BLaER1 treated with 17β-estradiol and CSF1 and Interleukin-3, amounts not matched to agents 10 nM and 100 nM (cell line): ENCODE measurements at regions not wholly inside any gene's neighbourhood (a gene's known extent, or its start where the extent isn't known, plus 50 kb on each side); places are given as distances from the start of the nearest gene placed in this dataset.
"Not testable (repeated sequence)": the region's sequence is repeated elsewhere in the genome, so short reads cannot be mapped to it uniquely, and the experiment has no call there.

ENCODE experiments used
- H3K27ac ChIP-seq, 11 experiments: shearing (Covaris generic); formaldehyde crosslinking; 2 replicates each; pipeline ENCODE4 v1.8.1; 2022
- H3K27me3 ChIP-seq, 11 experiments: shearing (Covaris generic); formaldehyde crosslinking; 2 replicates each; pipeline ENCODE4 v1.8.1; 2022
- H3K36me3 ChIP-seq, 11 experiments: shearing (Covaris generic); formaldehyde crosslinking; 2 replicates each; pipeline ENCODE4 v1.8.1; 2022
- H3K4me1 ChIP-seq, 10 experiments: shearing (Covaris generic); formaldehyde crosslinking; 2 replicates each; pipeline ENCODE4 v1.8.1; 2022
- H3K4me2 ChIP-seq, 11 experiments: shearing (Covaris generic); formaldehyde crosslinking; 2 replicates each; pipeline ENCODE4 v1.8.1; 2022
- H3K4me3 ChIP-seq, 10 experiments: shearing (Covaris generic); formaldehyde crosslinking; 2 replicates each; pipeline ENCODE4 v1.8.1; 2022
- H3K9ac ChIP-seq, 11 experiments: shearing (Covaris generic); formaldehyde crosslinking; 2 replicates each; pipeline ENCODE4 v1.8.1; 2022
- H3K9me3 ChIP-seq, 11 experiments: shearing (Covaris generic); formaldehyde crosslinking; replicated peaks in 1 of 11; 2 replicates each; pipeline ENCODE4 v1.8.1; 2022
- H4K20me1 ChIP-seq, 11 experiments: shearing (Covaris generic); formaldehyde crosslinking; 2 replicates each; pipeline ENCODE4 v1.8.1; 2022
- Cebpa-rat ChIP-seq, 11 experiments: shearing (Covaris generic); IDR thresholded peaks; 2 replicates each; pipeline ENCODE4 v1.8.1; 2022

DNA sequence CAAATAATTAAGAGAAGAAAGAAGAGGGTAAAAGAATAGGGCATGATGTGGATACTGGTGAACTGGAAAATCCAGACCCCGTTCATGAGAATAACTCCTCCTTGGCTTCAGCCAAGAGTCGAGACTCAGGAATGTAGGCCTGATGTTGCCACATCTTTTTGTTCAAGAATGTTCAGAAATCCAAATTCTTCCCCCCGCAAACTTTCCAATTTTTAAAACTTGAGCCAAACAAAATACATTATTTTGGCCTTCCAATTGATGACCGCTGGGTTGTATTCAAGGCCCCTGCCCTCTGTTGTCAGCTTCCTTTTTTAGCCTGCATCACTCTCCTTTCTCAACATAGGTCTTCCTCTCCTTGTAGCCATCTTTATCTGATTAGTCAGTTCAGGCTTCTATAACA is 106.1 kb downstream of the TNFAIP3 start:
- H3K27me3 ChIP-seq = no peaks in the 10 kb centered on the region
- TF ChIP-seq Cebpa-rat (IDR thresholded peaks at IDR 0.05) = no peak
- H3K9me3 ChIP-seq = peaks cover 0 to 7% (median 0%) of the 10 kb centered on the region in 11 experiments; a peak in 5 of 22 replicates
- H3K9ac ChIP-seq = no peak overlapping the region
- peaks cover 32 to 51% (median 42%) of the 10 kb centered on the region in 10 experiments for H3K4me1 ChIP-seq
- no peak overlapping the region for H3K4me2 ChIP-seq
- no peaks in the 10 kb centered on the region for H4K20me1 ChIP-seq
- no peak overlapping the region for H3K27ac ChIP-seq
- H3K36me3 ChIP-seq = no peaks in the 10 kb centered on the region
- H3K4me3 ChIP-seq = no peak overlapping the region

DNA sequence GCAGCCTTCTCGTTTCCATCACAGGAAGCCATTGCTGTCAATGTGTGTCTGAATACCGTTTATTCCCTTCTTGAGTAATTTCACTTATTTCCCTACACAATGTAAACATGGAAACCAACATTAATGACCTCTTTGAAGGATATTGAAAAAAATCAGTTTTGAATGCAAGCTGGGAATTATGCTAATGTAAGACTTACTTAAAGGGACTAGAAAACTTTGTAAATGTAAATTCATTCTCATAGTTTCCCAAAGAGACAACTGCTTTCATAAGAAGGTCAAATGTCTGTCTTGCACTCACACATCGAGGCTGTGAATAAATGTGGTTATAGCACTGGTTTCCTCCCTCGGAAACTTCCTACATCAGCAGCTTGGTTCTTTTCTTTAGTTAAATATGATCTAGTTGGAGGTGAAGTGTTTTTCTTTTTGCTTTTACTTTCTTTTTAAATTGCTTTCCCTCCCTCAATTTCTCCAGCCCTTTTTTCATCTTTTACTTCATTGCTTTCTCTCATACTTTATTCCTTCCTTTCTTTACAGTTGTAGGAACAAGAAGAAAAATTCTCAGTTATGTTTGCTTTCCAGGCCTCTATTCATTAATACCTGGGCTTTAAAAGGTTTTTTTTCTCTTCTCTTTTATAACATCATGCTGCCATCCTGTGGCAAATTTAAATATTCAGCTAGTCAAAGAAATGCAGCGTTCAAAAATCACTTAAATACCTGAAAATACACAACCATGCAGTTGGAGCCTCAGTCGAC is 108.3 kb downstream of the TNFAIP3 start:
- Histone ChIP-seq H3K9ac (peak overlapping the region in 3 of 11 experiments; percentile 14 to 45 (median 17); a peak in 3 of 22 replicates), H3K4me1 (peaks cover 18 to 30% (median 23%) of the 10 kb centered on the region in 10 experiments), H3K27me3 (no peaks in the 10 kb centered on the region), H3K4me3 (no peak overlapping the region), H3K27ac (peak overlapping the region in 7 of 11 experiments; percentile 6 to 54 (median 35); a peak in 12 of 22 replicates), H4K20me1 (no peaks in the 10 kb centered on the region), H3K9me3 (no peaks in the 10 kb centered on the region), H3K4me2 (peak overlapping the region; percentile 36 to 75 (median 55)), H3K36me3 (no peaks in the 10 kb centered on the region)
- TF ChIP-seq Cebpa-rat (IDR thresholded peaks at IDR 0.05) = no peak

DNA sequence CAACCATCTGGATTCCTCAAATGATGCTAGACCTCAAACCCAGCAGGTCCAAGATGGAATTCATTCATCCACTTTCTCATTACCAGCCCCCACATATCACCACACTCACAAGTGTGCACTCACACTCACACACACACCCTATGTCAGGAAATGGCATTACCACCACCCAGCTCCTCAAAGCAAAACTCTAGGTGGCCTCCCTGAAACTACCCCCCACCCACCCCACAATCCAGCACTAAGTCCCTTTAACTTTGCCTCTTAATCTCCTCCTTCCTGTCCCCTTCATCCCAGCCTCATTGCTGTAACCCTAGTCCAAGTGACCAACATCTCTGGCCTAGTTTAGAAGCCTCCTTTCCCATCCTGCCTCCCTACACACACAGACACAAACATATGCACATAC is 109.4 kb downstream of the TNFAIP3 start:
- Histone ChIP-seq H3K27me3 (no peaks in the 10 kb centered on the region), H3K9ac (no peak overlapping the region), H3K4me1 (peaks cover 14 to 25% (median 19%) of the 10 kb centered on the region in 10 experiments), H3K4me2 (peak overlapping the region in 2 of 11 experiments; percentile 49 to 57; a peak in 3 of 22 replicates), H3K9me3 (no peaks in the 10 kb centered on the region), H3K36me3 (no peaks in the 10 kb centered on the region), H3K27ac (no peak overlapping the region), H4K20me1 (no peaks in the 10 kb centered on the region), H3K4me3 (no peak overlapping the region)
- no peak for TF ChIP-seq Cebpa-rat (IDR thresholded peaks at IDR 0.05)

DNA sequence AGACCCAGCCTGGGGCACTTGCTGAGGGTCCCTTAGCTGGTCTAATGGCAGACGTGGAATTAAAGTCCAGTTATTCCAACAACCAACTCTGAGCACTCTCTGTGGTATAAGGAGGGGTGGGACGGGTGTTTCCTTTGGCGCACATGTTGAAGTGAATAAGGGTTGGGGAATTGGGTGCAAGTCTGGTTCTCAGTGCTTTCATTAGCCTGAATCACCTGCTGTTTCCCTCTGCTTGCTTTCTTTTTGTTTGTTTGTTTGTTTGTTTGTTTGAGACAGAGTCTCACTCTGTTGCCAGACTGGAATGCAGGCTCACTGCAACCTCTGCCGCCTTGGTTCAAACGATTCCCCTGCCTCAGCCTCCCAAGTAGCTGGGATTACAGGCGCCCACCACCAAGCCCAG is 110.1 kb downstream of the TNFAIP3 start:
- Histone ChIP-seq H3K27ac (no peak overlapping the region), H3K27me3 (no peaks in the 10 kb centered on the region), H3K36me3 (no peaks in the 10 kb centered on the region), H3K4me3 (no peak overlapping the region), H3K4me1 (peaks cover 14 to 25% (median 19%) of the 10 kb centered on the region in 10 experiments), H3K9ac (no peak overlapping the region), H3K9me3 (no peaks in the 10 kb centered on the region), H3K4me2 (no peak overlapping the region), H4K20me1 (no peaks in the 10 kb centered on the region)
- no peak for TF ChIP-seq Cebpa-rat (IDR thresholded peaks at IDR 0.05)

DNA sequence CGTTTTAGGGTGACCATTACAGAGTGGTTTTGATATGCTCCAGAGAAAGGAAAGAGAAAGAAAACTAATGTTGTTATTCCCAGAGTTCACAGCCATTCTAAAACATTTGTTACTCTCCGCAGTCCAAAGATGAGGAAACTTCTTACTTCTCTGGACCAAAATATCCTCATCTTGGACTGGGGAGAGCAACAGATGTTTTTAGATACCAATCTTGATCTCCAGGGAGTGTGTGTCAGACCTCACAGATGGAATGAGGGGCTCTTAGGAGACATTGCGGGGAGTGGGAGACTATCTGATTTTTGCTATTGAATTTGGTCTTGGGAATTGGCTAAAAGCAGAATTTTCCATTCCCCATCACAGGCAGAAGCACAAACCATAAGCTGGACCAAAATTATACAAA is 110.8 kb downstream of the TNFAIP3 start:
- H3K9ac ChIP-seq = no peak overlapping the region
- peaks cover 14 to 25% (median 19%) of the 10 kb centered on the region in 10 experiments for H3K4me1 ChIP-seq
- no peaks in the 10 kb centered on the region for H3K36me3 ChIP-seq
- TF ChIP-seq Cebpa-rat (IDR thresholded peaks at IDR 0.05) = no peak
- H4K20me1 ChIP-seq = no peaks in the 10 kb centered on the region
- H3K27me3 ChIP-seq = no peaks in the 10 kb centered on the region
- H3K9me3 ChIP-seq = no peaks in the 10 kb centered on the region
- no peak overlapping the region for H3K4me2 ChIP-seq
- H3K4me3 ChIP-seq = no peak overlapping the region
- no peak overlapping the region for H3K27ac ChIP-seq

DNA sequence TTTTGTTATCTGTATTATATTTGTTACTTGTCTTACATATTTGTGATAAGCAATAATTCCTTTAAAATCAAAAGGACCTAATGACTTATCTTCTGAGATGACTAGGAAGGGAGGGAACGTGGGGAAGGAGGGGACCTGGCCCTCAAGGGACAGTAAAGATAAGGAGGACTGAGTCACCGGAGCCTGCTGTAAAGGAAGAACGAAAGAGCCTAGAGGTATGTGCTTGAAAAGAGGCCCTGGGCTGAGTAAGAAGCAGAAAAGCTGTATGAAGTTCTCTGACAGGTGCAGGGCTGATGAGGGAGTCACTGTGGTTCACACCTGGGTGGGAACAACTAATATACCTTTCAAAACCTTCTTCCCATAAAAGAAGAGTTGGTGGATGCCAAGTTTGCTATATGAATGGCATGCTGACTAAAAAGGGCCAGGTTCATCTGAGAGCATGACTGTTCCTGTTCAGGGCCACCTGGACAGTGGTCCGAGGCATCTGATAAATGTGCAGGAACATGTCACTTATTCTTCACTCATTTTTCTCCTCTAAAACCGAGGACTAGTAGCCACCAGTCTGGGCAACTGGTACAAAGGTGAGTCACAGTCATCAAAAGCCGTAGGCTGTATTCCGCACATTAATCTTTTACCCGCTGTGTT is 111.3 kb downstream of the TNFAIP3 start:
- Histone ChIP-seq H3K27ac (no peak overlapping the region), H4K20me1 (no peaks in the 10 kb centered on the region), H3K27me3 (no peaks in the 10 kb centered on the region), H3K4me1 (peaks cover 14 to 25% (median 19%) of the 10 kb centered on the region in 10 experiments), H3K36me3 (no peaks in the 10 kb centered on the region), H3K4me2 (no peak overlapping the region), H3K9me3 (no peaks in the 10 kb centered on the region), H3K4me3 (no peak overlapping the region), H3K9ac (no peak overlapping the region)
- no peak for TF ChIP-seq Cebpa-rat (IDR thresholded peaks at IDR 0.05)

DNA sequence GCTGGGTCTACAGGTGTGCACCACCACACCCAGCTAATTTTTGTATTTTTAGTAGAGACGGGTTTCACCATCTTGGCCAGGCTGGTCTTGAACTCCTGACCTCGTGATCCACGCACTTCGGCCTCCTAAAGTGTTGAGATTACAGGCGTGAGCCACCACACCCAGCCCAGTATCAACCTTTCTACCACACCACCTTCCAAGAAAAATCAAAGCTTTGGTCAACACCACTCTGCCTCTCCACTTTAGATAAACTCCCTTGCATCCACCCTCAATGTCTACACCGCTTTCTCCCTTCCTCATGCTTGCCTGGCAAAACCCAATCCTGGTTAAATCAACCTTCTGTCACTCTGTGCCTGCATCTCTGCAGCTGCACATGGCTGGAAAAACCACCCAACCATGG is 112.2 kb downstream of the TNFAIP3 start:
- not testable (repeated sequence) for H3K9ac ChIP-seq, H3K9me3 ChIP-seq, H3K36me3 ChIP-seq, H3K27ac ChIP-seq, H3K4me2 ChIP-seq, H3K27me3 ChIP-seq, H3K4me3 ChIP-seq, H4K20me1 ChIP-seq
- peaks cover 14 to 25% (median 19%) of the 10 kb centered on the region in 10 experiments for H3K4me1 ChIP-seq

DNA sequence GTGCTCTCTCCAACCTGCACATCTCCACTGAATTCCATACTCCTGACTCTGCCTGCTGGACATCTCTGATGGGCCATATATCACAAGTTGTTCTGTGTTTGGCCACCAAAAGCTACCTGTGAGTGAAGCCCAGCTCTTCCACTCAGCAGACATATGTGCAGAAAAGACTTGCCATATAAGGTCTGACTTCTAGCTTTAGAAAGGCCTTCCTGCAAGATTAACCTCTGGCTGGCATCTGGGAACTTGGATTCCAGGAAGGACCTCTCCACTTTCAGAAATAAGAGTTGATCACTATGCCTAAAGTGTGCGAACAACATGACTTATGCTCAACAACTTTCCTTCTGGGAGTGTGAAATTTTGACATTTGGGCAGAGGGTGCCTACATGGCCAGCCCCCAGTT is 113.7 kb downstream of the TNFAIP3 start:
- H3K4me3 ChIP-seq = no peak overlapping the region
- H3K36me3 ChIP-seq = no peaks in the 10 kb centered on the region
- H4K20me1 ChIP-seq = no peaks in the 10 kb centered on the region
- H3K9me3 ChIP-seq = no peaks in the 10 kb centered on the region
- no peak for TF ChIP-seq Cebpa-rat (IDR thresholded peaks at IDR 0.05)
- H3K9ac ChIP-seq = no peak overlapping the region
- no peak overlapping the region for H3K27ac ChIP-seq
- no peaks in the 10 kb centered on the region for H3K27me3 ChIP-seq
- H3K4me2 ChIP-seq = no peak overlapping the region
- H3K4me1 ChIP-seq = peaks cover 1 to 13% (median 5%) of the 10 kb centered on the region in 10 experiments; a peak in 15 of 20 replicates

DNA sequence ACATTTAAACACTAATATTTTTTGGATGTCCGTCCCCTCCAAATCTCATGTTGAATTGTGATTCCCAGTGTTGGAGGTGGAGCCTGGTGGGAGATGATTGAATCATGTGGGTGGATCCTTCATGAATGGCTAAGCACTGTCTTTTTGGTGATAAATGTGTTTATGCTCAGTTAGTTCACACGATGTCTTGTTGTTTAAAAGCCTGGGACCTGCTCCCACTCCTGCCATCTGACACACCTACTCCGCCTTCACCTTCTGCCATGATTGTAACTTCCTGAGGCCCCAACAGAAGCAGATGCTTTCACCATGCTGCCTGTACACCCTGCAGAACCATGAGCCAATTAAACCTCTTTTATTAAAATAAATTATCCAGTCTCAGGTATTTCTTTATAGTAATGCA is 114.7 kb downstream of the TNFAIP3 start:
- Histone ChIP-seq H3K4me1 (peaks cover 0 to 7% (median 0%) of the 10 kb centered on the region in 10 experiments; a peak in 2 of 20 replicates), H3K27ac (no peak overlapping the region), H3K9ac (no peak overlapping the region), H3K36me3 (no peaks in the 10 kb centered on the region), H3K9me3 (no peaks in the 10 kb centered on the region), H4K20me1 (no peaks in the 10 kb centered on the region), H3K4me2 (no peak overlapping the region), H3K27me3 (no peaks in the 10 kb centered on the region), H3K4me3 (no peak overlapping the region)
- TF ChIP-seq Cebpa-rat (IDR thresholded peaks at IDR 0.05) = no peak
